HCT116 (cell line): ENCODE measurements at regions not wholly inside any gene's neighbourhood (a gene's known extent, or its start where the extent isn't known, plus 50 kb on each side); places are given as distances from the start of the nearest gene placed in this dataset.

ENCODE experiments used
- ELF1 ChIP-seq: IDR thresholded peaks from 2 replicates; pipeline ENCODE4 v1.6.1; 2012; ENCODE audit warnings: low read depth, borderline replicate concordance
- EZH2 ChIP-seq: fragments of 200-600 bp; sonication (generic); IDR thresholded peaks from 2 replicates; pipeline ENCODE4 v1.6.1; 2017; ENCODE audit warnings: antibody characterized with exemption, mixed run types
- FOSL1 ChIP-seq: IDR thresholded peaks from 2 replicates; pipeline ENCODE4 v1.6.1; 2012; ENCODE audit warnings: low read depth
- MAX ChIP-seq: IDR thresholded peaks from 2 replicates; pipeline ENCODE4 v1.6.1; 2012
- POLR2AphosphoS5 ChIP-seq: IDR thresholded peaks from 2 replicates; pipeline ENCODE4 v1.6.1; 2011; ENCODE audit warnings: mild to moderate bottlenecking, low read depth, low read length, moderate library complexity
- TF ChIP-seq, protein P1 (sequence below), 3 experiments: fragments of 200-600 bp in 1 of 3; sonication (generic) in 1 of 3; IDR thresholded peaks in 2 of 3; conservative IDR thresholded peaks in 1 of 3; 2 replicates each; pipeline ENCODE4 v1.5.1; 2012 to 2017; ENCODE audit warnings: low read depth in 2 of 3, low read length in 2 of 3, antibody characterized with exemption in 1 of 3, borderline replicate concordance in 1 of 3, control low read depth in 1 of 3, mild to moderate bottlenecking in 1 of 3, mixed read lengths in 1 of 3, mixed run types in 1 of 3, moderate library complexity in 1 of 3; ENCODE audit not compliant: insufficient read depth in 1 of 3
- TF ChIP-seq, protein P2 (sequence below): IDR thresholded peaks from 2 replicates; pipeline ENCODE4 v1.6.1; 2012; ENCODE audit warnings: low read depth

GRCh38 chr14:86363047-86363446 is 833.1 kb downstream of the FLRT2 start:
- TF ChIP-seq FOSL1 (no peak), EZH2 (no peak), POLR2AphosphoS5 (no peak), MAX (no peak), ELF1 (no peak)
- TF ChIP-seq, protein P1, sequence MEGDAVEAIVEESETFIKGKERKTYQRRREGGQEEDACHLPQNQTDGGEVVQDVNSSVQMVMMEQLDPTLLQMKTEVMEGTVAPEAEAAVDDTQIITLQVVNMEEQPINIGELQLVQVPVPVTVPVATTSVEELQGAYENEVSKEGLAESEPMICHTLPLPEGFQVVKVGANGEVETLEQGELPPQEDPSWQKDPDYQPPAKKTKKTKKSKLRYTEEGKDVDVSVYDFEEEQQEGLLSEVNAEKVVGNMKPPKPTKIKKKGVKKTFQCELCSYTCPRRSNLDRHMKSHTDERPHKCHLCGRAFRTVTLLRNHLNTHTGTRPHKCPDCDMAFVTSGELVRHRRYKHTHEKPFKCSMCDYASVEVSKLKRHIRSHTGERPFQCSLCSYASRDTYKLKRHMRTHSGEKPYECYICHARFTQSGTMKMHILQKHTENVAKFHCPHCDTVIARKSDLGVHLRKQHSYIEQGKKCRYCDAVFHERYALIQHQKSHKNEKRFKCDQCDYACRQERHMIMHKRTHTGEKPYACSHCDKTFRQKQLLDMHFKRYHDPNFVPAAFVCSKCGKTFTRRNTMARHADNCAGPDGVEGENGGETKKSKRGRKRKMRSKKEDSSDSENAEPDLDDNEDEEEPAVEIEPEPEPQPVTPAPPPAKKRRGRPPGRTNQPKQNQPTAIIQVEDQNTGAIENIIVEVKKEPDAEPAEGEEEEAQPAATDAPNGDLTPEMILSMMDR (IDR thresholded peaks at IDR 0.05 in 2 of 3, conservative IDR thresholded peaks at IDR 0.05 in 1 of 3; ENCODE audit: borderline replicate concordance in 1 of 3, insufficient read depth in 1 of 3, low read depth in 2 of 3, low read length in 2 of 3), result no peak
- TF ChIP-seq, protein P2, sequence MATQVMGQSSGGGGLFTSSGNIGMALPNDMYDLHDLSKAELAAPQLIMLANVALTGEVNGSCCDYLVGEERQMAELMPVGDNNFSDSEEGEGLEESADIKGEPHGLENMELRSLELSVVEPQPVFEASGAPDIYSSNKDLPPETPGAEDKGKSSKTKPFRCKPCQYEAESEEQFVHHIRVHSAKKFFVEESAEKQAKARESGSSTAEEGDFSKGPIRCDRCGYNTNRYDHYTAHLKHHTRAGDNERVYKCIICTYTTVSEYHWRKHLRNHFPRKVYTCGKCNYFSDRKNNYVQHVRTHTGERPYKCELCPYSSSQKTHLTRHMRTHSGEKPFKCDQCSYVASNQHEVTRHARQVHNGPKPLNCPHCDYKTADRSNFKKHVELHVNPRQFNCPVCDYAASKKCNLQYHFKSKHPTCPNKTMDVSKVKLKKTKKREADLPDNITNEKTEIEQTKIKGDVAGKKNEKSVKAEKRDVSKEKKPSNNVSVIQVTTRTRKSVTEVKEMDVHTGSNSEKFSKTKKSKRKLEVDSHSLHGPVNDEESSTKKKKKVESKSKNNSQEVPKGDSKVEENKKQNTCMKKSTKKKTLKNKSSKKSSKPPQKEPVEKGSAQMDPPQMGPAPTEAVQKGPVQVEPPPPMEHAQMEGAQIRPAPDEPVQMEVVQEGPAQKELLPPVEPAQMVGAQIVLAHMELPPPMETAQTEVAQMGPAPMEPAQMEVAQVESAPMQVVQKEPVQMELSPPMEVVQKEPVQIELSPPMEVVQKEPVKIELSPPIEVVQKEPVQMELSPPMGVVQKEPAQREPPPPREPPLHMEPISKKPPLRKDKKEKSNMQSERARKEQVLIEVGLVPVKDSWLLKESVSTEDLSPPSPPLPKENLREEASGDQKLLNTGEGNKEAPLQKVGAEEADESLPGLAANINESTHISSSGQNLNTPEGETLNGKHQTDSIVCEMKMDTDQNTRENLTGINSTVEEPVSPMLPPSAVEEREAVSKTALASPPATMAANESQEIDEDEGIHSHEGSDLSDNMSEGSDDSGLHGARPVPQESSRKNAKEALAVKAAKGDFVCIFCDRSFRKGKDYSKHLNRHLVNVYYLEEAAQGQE, result no peak
